ENCODE measurements at regions not wholly inside any gene's neighbourhood (a gene's known extent, or its start where the extent isn't known, plus 50 kb on each side); places are given as distances from the start of the nearest gene placed in this dataset.

DNA sequence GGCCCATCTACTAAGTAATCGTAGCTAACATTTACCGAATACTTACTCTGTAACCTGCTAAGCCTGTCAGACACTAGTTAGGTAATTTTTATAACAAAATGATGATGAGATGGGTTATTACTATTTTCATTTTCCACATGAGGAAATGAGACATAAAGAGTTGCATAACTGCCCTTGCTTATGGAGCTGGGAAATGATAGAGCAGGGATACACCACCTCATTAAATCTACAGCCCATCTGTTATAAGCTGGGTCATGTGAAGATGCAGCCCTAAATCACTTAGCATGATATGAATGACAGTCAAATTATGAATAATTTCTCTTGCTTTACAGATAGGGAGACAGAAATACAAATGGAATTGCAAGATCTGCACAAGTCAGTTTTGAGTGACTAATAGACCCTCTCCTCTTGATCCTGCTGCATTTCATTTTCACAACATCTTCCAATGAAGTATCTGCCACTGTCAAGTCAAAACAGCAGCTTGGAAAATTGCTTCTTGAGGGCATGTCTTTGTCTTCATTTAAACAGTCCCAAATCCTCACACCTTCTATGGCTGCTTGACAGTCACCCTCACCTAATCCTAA lies 364.7 kb downstream of the PRELID2 start:
- Histone ChIP-seq H3K27me3 (no peaks in the 10 kb centered on the region), H3K27ac (no peak overlapping the region), H3K9me3 (no peaks in the 10 kb centered on the region), H3K4me1 (peaks cover 0 to 4% (median 0%) of the 10 kb centered on the region in 12 donors), H3K4me3 (no peak overlapping the region), H3K36me3 (no peaks in the 10 kb centered on the region)
- DNase-seq = no peak
- no peak for ATAC-seq
- TF ChIP-seq POLR2A (IDR thresholded peaks at IDR 0.05) = no peak
- TF ChIP-seq, protein P1, sequence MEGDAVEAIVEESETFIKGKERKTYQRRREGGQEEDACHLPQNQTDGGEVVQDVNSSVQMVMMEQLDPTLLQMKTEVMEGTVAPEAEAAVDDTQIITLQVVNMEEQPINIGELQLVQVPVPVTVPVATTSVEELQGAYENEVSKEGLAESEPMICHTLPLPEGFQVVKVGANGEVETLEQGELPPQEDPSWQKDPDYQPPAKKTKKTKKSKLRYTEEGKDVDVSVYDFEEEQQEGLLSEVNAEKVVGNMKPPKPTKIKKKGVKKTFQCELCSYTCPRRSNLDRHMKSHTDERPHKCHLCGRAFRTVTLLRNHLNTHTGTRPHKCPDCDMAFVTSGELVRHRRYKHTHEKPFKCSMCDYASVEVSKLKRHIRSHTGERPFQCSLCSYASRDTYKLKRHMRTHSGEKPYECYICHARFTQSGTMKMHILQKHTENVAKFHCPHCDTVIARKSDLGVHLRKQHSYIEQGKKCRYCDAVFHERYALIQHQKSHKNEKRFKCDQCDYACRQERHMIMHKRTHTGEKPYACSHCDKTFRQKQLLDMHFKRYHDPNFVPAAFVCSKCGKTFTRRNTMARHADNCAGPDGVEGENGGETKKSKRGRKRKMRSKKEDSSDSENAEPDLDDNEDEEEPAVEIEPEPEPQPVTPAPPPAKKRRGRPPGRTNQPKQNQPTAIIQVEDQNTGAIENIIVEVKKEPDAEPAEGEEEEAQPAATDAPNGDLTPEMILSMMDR (IDR thresholded peaks at IDR 0.05) = no peak
- intact Hi-C loops (cut with DNase I) = no loop called here
- WGBS, 4 donors = 93 to 98% (median 95%) methylated on average over 2 of the region's 2 CpGs

DNA sequence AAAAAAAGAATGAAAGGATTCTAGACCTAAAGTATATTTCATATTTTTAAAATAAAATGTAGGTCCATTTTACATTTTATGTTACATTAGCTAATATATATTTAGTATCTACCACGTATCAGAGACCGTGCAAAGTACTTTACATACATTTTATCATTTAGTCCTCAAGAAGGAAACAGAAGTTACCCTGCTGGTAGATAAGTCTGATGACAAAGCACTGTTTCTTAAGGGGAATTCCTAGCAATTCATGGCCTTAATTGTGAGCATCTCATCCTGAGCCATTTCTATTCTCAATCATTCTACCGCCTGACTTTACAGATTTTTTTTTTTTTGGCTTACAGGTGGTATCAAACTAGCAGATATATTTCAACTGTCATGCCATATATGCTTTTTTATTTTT lies 367.7 kb downstream of the PRELID2 start:
- H3K4me1 ChIP-seq = no peaks in the 10 kb centered on the region
- H3K9me3 ChIP-seq = no peaks in the 10 kb centered on the region
- H3K4me3 ChIP-seq = no peak overlapping the region
- TF ChIP-seq POLR2A (IDR thresholded peaks at IDR 0.05) = no peak
- TF ChIP-seq, protein P1 (IDR thresholded peaks at IDR 0.05) = no peak
- DNase-seq (no peak), ATAC-seq (no peak)
- WGBS, 4 donors = 87 to 90% (median 90%) methylated on average over 3 of the region's 3 CpGs
- H3K27me3 ChIP-seq = no peaks in the 10 kb centered on the region
- no peaks in the 10 kb centered on the region for H3K36me3 ChIP-seq
- intact Hi-C loops (cut with DNase I) = no loop called here
- no peak overlapping the region for H3K27ac ChIP-seq

DNA sequence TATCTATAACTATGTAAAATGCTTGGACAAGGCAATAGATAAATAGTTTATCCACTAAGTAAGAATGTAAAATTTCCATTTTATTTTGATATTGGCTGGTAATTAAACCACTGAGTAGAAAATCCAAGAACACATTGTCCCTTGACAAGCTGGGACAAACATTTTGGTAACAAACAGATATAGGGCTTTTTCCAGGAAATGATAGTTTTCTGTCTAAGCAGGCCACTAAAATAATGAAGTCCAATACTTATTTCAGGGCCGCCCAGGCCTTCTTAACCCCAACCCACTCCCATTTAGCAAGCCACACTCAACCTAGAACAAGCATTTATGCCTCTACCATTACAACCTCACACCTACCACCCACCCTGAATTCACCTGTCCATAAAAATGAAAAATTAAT lies 368.6 kb downstream of the PRELID2 start:
- Histone ChIP-seq H3K9me3 (no peaks in the 10 kb centered on the region), H3K4me1 (no peaks in the 10 kb centered on the region), H3K4me3 (no peak overlapping the region), H3K36me3 (no peaks in the 10 kb centered on the region), H3K27me3 (no peaks in the 10 kb centered on the region), H3K27ac (no peak overlapping the region)
- ATAC-seq (no peak), DNase-seq (no peak)
- intact Hi-C loops (cut with DNase I) = no loop called here
- TF ChIP-seq POLR2A (IDR thresholded peaks at IDR 0.05) = no peak
- WGBS, 4 donors = 90 to 96% (median 92%) methylated on average over 1 of the region's 1 CpG

DNA sequence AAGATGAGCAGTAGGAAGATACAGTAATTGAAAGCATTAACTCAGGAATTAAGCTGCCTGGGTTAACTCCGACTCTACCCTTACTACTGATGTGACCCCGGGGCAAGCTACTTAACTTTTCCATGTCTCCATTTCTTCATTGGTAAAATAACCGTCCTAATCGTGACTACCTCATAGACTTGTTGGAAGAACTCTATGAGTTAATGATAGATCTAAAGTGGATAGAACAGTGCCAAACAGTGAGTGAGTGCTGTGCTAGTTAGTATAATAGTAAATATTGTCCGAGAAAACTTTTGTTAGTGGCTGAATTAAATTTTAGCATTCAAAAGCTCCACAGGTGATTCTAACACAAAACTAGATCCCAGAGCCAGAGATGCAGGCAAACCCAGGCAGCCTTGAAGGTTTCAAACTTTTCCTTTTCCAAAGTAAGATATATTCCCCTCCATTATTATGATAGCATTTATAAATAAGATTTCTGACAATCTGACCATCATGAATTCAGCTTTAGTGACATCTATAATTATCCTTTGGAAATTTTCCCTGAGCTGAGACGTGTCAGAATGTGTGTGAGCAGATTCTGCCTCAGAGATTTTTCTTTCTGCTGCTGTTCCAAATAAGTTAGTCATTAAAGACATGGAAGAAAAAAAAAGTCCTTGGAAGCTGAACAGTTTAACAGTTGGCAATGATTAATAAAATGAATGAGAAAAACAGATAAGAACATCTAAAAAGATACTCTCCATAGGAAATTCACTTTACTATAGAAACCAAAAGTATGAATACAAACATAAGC lies 369.5 kb downstream of the PRELID2 start:
- H3K4me3 ChIP-seq = no peak overlapping the region
- WGBS, 4 donors = 79 to 86% (median 82%) methylated on average over 6 of the region's 6 CpGs
- H3K27ac ChIP-seq = no peak overlapping the region
- intact Hi-C loops (cut with DNase I) = no loop called here
- no peaks in the 10 kb centered on the region for H3K36me3 ChIP-seq
- ATAC-seq (no peak), DNase-seq (no peak)
- no peaks in the 10 kb centered on the region for H3K27me3 ChIP-seq
- TF ChIP-seq, protein P1 (IDR thresholded peaks at IDR 0.05) = no peak
- TF ChIP-seq POLR2A (IDR thresholded peaks at IDR 0.05) = no peak
- H3K9me3 ChIP-seq = no peaks in the 10 kb centered on the region
- no peaks in the 10 kb centered on the region for H3K4me1 ChIP-seq

Data from heart left ventricle (tissue), 16 donors.